Retinal pigment epithelial cell (primary cell): ENCODE measurements at regions not wholly inside any gene's neighbourhood (a gene's known extent, or its start where the extent isn't known, plus 50 kb on each side); places are given as distances from the start of the nearest gene placed in this dataset.
A peak's percentile ranks its signal among the peaks of the same experiment; 100 is the strongest.
"Not testable (repeated sequence)": the region's sequence is repeated elsewhere in the genome, so short reads cannot be mapped to it uniquely, and the experiment has no call there.

Experiments used
- DNase-seq: peaks from one replicate; pipeline ENCODE4 v3.0.0-alpha.2; 2010; ENCODE audit warnings: low read depth
- H3K4me3 ChIP-seq: 2 replicates; pipeline ENCODE4 v1.5.1; 2011; ENCODE audit warnings: mild to moderate bottlenecking, low read length, control low read depth, moderate library complexity
- CTCF ChIP-seq: conservative IDR thresholded peaks from 2 replicates; pipeline ENCODE4 v1.5.1; 2011; ENCODE audit warnings: low read depth, low read length, control low read depth, inconsistent platforms

- DNase-seq = peak; percentile 22
These were observed 713.3 kb upstream of the GBE1 start for GRCh38 chr3:82474711-82475110.

GRCh38 chr3:82473864-82474541 is 712.6 kb upstream of the GBE1 start:
- H3K4me3 ChIP-seq = no peak overlapping the region
- no peak for TF ChIP-seq CTCF
- DNase-seq = no peak

More at GRCh38 chr3:82474711-82475110, 713.3 kb upstream of the GBE1 start:
- H3K4me3 ChIP-seq = no peak overlapping the region
- no peak for TF ChIP-seq CTCF

- no peak overlapping the region for H3K4me3 ChIP-seq
- no peak for TF ChIP-seq CTCF
- no peak for DNase-seq
These were observed 705.6 kb upstream of the GBE1 start for GRCh38 chr3:82467051-82467450.

GRCh38 chr3:82462977-82463376 is 701.5 kb upstream of the GBE1 start:
- peak overlapping the region; percentile 4 for H3K4me3 ChIP-seq
- peak; percentile 10 for DNase-seq
- no peak for TF ChIP-seq CTCF

GRCh38 chr3:82461049-82461889 is 699.8 kb upstream of the GBE1 start:
- no peak for DNase-seq
- TF ChIP-seq CTCF = no peak
- H3K4me3 ChIP-seq = no peak overlapping the region

DNA sequence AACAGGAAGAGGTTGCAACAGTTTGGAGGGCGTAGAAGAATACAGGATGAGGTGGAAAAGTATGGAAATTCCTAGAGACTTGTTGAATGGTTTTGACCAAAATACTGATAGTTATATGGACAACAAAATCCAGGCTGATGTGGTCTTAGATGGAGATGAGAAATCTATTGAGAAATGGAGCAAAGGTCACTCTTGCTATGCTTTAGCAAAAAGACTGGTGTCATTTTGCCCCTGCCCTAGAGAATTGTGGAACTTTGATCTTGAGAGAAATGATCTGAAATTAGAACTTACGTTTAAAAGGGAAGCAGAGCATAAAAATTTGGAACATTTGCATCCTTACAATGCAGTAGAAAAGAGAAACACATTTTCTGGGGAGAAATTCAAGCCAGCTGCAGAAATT is 686.9 kb upstream of the GBE1 start:
- no peak for DNase-seq
- no peak overlapping the region for H3K4me3 ChIP-seq
- TF ChIP-seq CTCF = no peak

DNA sequence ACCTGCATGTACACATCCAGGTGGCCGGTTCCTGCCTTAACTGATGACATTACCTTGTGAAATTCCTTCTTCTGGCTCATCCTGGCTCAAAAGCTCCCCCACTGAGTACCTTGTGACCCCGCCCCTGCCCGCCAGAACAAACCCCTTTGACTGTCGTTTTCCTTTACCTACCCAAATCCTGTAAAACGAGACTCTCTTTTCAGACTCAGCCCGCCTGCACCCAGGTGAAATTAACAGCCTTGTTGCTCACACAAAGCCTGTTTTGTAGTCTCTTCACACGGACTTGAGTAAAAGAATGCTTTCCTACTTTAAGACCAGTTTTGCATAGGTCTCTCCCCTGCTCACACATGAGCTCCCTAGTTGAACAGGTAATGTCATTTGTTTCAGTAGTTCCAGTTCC is 667.4 kb upstream of the GBE1 start:
- not testable (repeated sequence) for H3K4me3 ChIP-seq, DNase-seq
